Body of pancreas (tissue), 4 donors: ENCODE measurements at regions not wholly inside any gene's neighbourhood (a gene's known extent, or its start where the extent isn't known, plus 50 kb on each side); places are given as distances from the start of the nearest gene placed in this dataset.

Experiments used
- CTCF ChIP-seq, 7 experiments: fragments of 450-650 bp in 4 of 7; fragments of 200-600 bp in 3 of 7; sonication (generic) in 3 of 7; IDR thresholded peaks; one replicate each; pipeline ENCODE4 v1.5.1; 2016 to 2019; ENCODE audit warnings: antibody characterized with exemption in 7 of 7
- POLR2A ChIP-seq, 3 donors: fragments of 450-650 bp; IDR thresholded peaks; one replicate each; pipeline ENCODE4 v1.6.1; 2016; ENCODE audit warnings: antibody characterized with exemption in 3 of 3, mild to moderate bottlenecking in 2 of 3

- no peak for TF ChIP-seq POLR2A (IDR thresholded peaks at IDR 0.05)
- TF ChIP-seq CTCF (IDR thresholded peaks at IDR 0.05): no peak
Measured at GRCh38 chr4:124803641-124804040, 91.1 kb upstream of the ANKRD50 start.
